Endothelial cell of umbilical vein (primary cell): ENCODE measurements at regions not wholly inside any gene's neighbourhood (a gene's known extent, or its start where the extent isn't known, plus 50 kb on each side); places are given as distances from the start of the nearest gene placed in this dataset.

Experiments used
- BruUV-seq: library from RNA; stranded (reverse); fragments of 400-500 nt; replicated peaks from 2 replicates; lab custom pipeline; 2021; lab: Mats Ljungman, UMichigan
- CTCF ChIA-PET: fragments of 300-600, 350-600 bp; sonication (Branson Sonifier 250); formaldehyde crosslinking; loops from one replicate; lab custom pipeline; 2021; ENCODE audit warnings: antibody characterized with exemption, inconsistent platforms; lab: Charles Lee
- POLR2A ChIA-PET: fragments of 300-600, 350-600 bp; sonication (Branson Sonifier 250); formaldehyde crosslinking; loops from one replicate; lab custom pipeline; 2021; ENCODE audit warnings: antibody characterized with exemption, inconsistent platforms; lab: Charles Lee
- DNase-seq: peaks from one replicate; pipeline ENCODE4 v3.0.0-alpha.2; 2011; ENCODE audit warnings: low read depth, low spot score
- FAIRE-seq: peaks from 2 replicates; lab custom pipeline; 2011; peaks lifted over from hg19 to GRCh38; lab: Jason Lieb, UNC
- H2AFZ ChIP-seq: 2 replicates; pipeline ENCODE4 v1.6.0; 2012; ENCODE audit warnings: low read depth, low read length, control low read depth, inconsistent platforms
- H3K27ac ChIP-seq: 2 replicates; pipeline ENCODE4 v1.5.1; 2011; ENCODE audit warnings: low read depth, mild to moderate bottlenecking, control low read depth, low read length, moderate library complexity; ENCODE audit not compliant: insufficient read depth
- H3K27me3 ChIP-seq, 2 experiments: 2 replicates each; pipeline versions ENCODE4 v1.6.0 to v1.6.1; 2011; ENCODE audit warnings: low read length in 2 of 2, mixed read lengths in 1 of 2; ENCODE audit not compliant: control insufficient read depth in 2 of 2, insufficient read depth in 2 of 2
- H3K36me3 ChIP-seq, 2 experiments: 2 replicates in 1 of 2; 3 replicates in 1 of 2; pipeline ENCODE4 v1.5.1; 2011; ENCODE audit warnings: low read length in 2 of 2, mild to moderate bottlenecking in 1 of 2, moderate library complexity in 1 of 2; ENCODE audit not compliant: control insufficient read depth in 2 of 2, insufficient read depth in 2 of 2; ENCODE audit errors: extremely low read depth in 1 of 2
- H3K4me1 ChIP-seq: 3 replicates; pipeline ENCODE4 v1.5.1; 2011; ENCODE audit warnings: mild to moderate bottlenecking, low read length; ENCODE audit not compliant: control insufficient read depth, insufficient read depth; ENCODE audit errors: extremely low read depth
- H3K4me2 ChIP-seq: 2 replicates; pipeline ENCODE4 v1.6.1; 2011; ENCODE audit warnings: low read length, control low read depth, mixed read lengths; ENCODE audit not compliant: insufficient read depth
- H3K4me3 ChIP-seq, 3 experiments: fragments of 200-600 bp in 1 of 3; sonication (generic), shearing (Covaris generic) in 1 of 3; replicated peaks in 1 of 3; 2 replicates each; pipeline ENCODE4 v1.5.1; 2011 to 2016; ENCODE audit warnings: control low read depth in 3 of 3, low read length in 3 of 3, mild to moderate bottlenecking in 2 of 3, inconsistent platforms in 1 of 3, low read depth in 1 of 3, moderate library complexity in 1 of 3; ENCODE audit not compliant: insufficient read depth in 1 of 3
- H3K79me2 ChIP-seq: 2 replicates; pipeline ENCODE4 v1.6.0; 2012; ENCODE audit warnings: low read length, inconsistent platforms; ENCODE audit not compliant: control insufficient read depth, insufficient read depth
- H3K9ac ChIP-seq: replicated peaks from 2 replicates; pipeline ENCODE3; 2011; ENCODE audit warnings: low read length, control low read depth; ENCODE audit not compliant: insufficient read depth; ENCODE audit errors: extremely low read depth
- H3K9me1 ChIP-seq: replicated peaks from 3 replicates; pipeline ENCODE4 v1.6.0; 2011; ENCODE audit warnings: mild to moderate bottlenecking, low read length; ENCODE audit not compliant: control insufficient read depth, insufficient read depth; ENCODE audit errors: extremely low read depth
- H3K9me3 ChIP-seq: replicated peaks from 2 replicates; pipeline ENCODE4 v1.5.1; 2012; ENCODE audit warnings: low read length, inconsistent platforms; ENCODE audit not compliant: control insufficient read depth, insufficient read depth
- H4K20me1 ChIP-seq: replicated peaks from 2 replicates; pipeline ENCODE3; 2011; ENCODE audit warnings: mild to moderate bottlenecking, low read length; ENCODE audit not compliant: control insufficient read depth, insufficient read depth; ENCODE audit errors: extremely low read depth
- EZH2 ChIP-seq: IDR thresholded peaks from 2 replicates; pipeline ENCODE4 v1.6.1; 2012; ENCODE audit warnings: borderline replicate concordance, low read depth, mild to moderate bottlenecking, moderate library complexity, low read length, inconsistent platforms; ENCODE audit not compliant: severe bottlenecking
- FOS ChIP-seq: IDR thresholded peaks from 2 replicates; pipeline ENCODE4 v1.6.1; 2011; ENCODE audit warnings: mild to moderate bottlenecking, low read length, moderate library complexity, borderline replicate concordance; ENCODE audit not compliant: insufficient read depth
- GATA2 ChIP-seq: IDR thresholded peaks from 2 replicates; pipeline ENCODE4 v1.7.0; 2011; ENCODE audit warnings: low read depth, mild to moderate bottlenecking, moderate library complexity, mixed read lengths, low read length; ENCODE audit not compliant: insufficient read length, insufficient read depth
- JUN ChIP-seq: IDR thresholded peaks from 2 replicates; pipeline ENCODE4 v1.6.1; 2011; ENCODE audit warnings: borderline replicate concordance, low read depth; ENCODE audit not compliant: insufficient read length, insufficient read depth
- MAX ChIP-seq: IDR thresholded peaks from 2 replicates; pipeline ENCODE4 v1.6.1; 2011; ENCODE audit not compliant: insufficient read depth, insufficient read length
- MYC ChIP-seq: IDR thresholded peaks from one replicate; pipeline ENCODE4 v1.6.1; 2011; ENCODE audit warnings: mild to moderate bottlenecking, low read depth, low read length
- POLR2A ChIP-seq: IDR thresholded peaks from 2 replicates; pipeline ENCODE4 v1.6.1; 2012; ENCODE audit warnings: low read depth, mild to moderate bottlenecking, control low read depth, low read length
- POLR2AphosphoS5 ChIP-seq: IDR thresholded peaks from 2 replicates; pipeline ENCODE4 v1.6.1; 2012; ENCODE audit warnings: low read depth, mild to moderate bottlenecking, control low read depth, low read length, moderate library complexity; ENCODE audit not compliant: insufficient read depth
- dilution Hi-C: fragments of 300-500 bp; cut with MboI; formaldehyde crosslinking; loops from one replicate; pipeline ENCODE4 v1.15.0; 2019; ENCODE audit warnings: low sequenced_read_pairs; ENCODE audit not compliant: extremely low pct_ligation_motif_present
- intact Hi-C: fragments of 100-400 bp; cut with micrococcal nuclease; formaldehyde crosslinking; loops from one replicate; pipeline ENCODE4 v1.10.0; 2022
- TF ChIP-seq, protein P1 (sequence below), 2 donors: IDR thresholded peaks; 1 replicate in 1 of 2; 2 replicates in 1 of 2; pipeline ENCODE4 v1.5.1; 2011; ENCODE audit warnings: low read length in 2 of 2, mild to moderate bottlenecking in 2 of 2, moderate library complexity in 2 of 2, control low read depth in 1 of 2, inconsistent platforms in 1 of 2, low read depth in 1 of 2; ENCODE audit not compliant: insufficient read depth in 1 of 2; ENCODE audit errors: extremely low read depth in 1 of 2

DNA sequence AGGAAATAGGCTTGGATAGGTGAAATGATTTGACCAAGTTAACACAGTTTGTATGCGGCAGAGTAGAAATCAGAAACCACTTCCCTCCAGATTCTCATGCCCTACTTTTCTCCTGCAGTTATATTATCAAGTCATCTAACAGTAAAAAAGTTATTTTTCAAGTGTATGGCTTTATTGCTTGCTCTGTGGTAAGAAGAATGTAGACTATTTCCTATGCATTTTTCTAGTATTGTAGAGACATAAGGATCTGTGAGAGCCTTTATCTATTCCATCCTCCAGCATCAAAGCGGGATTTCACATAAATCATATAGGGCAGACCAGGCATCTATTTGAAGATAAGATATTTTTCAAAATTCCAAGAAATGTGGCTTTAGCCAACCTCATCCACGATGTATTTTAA, 208.5 kb downstream of the TTLL7 start:
- POLR2A ChIA-PET: no interaction called here

DNA sequence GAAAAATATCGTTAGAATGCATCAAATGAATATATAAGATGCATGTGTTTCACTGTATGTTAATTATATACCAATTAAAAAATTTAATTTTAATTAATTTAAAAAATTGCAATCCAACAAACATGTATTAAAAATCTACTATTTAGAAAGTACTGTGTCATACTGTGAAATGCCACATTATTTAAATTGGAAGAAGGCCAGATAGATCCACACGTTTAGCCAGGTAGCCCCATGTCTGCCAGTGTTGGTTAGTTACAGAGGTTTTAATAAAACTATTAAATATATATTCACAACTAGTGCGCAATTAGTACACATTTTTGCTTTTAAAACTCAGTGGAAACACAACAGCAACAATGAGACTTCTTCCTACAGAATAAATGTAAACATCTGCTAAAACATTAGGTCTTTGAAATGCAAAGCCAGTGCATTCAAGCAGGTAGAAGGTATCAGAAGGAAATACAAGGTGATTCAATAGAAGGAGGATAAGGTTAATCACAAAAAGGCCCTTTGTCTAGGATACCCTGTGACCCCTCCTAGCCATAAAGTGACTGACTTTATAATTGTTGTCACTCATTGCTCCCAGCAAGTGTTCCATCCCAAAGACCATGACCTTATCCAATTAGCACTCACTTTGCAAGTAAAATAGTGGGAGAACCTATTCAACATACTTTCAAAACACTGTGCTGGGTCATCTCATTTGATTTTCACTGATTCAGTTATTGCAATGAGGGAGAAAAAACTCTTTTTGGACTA, 211.5 kb downstream of the TTLL7 start:
- no peaks in the 10 kb centered on the region for H3K9me1 ChIP-seq
- no peaks in the 10 kb centered on the region for H4K20me1 ChIP-seq
- no TSS peak for BruUV-seq
- H3K4me2 ChIP-seq: no peak overlapping the region
- H3K4me1 ChIP-seq: no peaks in the 10 kb centered on the region
- ChIA-PET CTCF (no interaction called here), POLR2A (no interaction called here)
- H3K9me3 ChIP-seq: no peaks in the 10 kb centered on the region
- FAIRE-seq (no peak), DNase-seq (no peak)
- H2AFZ ChIP-seq: no peak overlapping the region
- TF ChIP-seq JUN: no peak
- no peak for TF ChIP-seq POLR2A
- no peak for TF ChIP-seq EZH2
- TF ChIP-seq, protein P1, sequence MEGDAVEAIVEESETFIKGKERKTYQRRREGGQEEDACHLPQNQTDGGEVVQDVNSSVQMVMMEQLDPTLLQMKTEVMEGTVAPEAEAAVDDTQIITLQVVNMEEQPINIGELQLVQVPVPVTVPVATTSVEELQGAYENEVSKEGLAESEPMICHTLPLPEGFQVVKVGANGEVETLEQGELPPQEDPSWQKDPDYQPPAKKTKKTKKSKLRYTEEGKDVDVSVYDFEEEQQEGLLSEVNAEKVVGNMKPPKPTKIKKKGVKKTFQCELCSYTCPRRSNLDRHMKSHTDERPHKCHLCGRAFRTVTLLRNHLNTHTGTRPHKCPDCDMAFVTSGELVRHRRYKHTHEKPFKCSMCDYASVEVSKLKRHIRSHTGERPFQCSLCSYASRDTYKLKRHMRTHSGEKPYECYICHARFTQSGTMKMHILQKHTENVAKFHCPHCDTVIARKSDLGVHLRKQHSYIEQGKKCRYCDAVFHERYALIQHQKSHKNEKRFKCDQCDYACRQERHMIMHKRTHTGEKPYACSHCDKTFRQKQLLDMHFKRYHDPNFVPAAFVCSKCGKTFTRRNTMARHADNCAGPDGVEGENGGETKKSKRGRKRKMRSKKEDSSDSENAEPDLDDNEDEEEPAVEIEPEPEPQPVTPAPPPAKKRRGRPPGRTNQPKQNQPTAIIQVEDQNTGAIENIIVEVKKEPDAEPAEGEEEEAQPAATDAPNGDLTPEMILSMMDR (IDR thresholded peaks at IDR 0.05; ENCODE audit: extremely low read depth in 1 of 2, insufficient read depth in 1 of 2, low read depth in 1 of 2, low read length in 2 of 2): no peak
- TF ChIP-seq FOS: no peak
- TF ChIP-seq POLR2AphosphoS5: no peak
- no peak for TF ChIP-seq GATA2
- no peak for TF ChIP-seq MYC
- no peak for TF ChIP-seq MAX
- H3K27ac ChIP-seq: no peak overlapping the region
- intact Hi-C loops: no loop called here
- no peaks in the 10 kb centered on the region for H3K79me2 ChIP-seq
- dilution Hi-C loops: no loop called here
- no peak overlapping the region for H3K4me3 ChIP-seq
- no peak overlapping the region for H3K9ac ChIP-seq
- H3K27me3 ChIP-seq: no peaks in the 10 kb centered on the region
- H3K36me3 ChIP-seq: no peaks in the 10 kb centered on the region

More for the DNA sequence above, 208.5 kb downstream of the TTLL7 start:
- intact Hi-C loops (no loop called here), dilution Hi-C loops (no loop called here)
- Histone ChIP-seq H3K36me3 (no peaks in the 10 kb centered on the region), H2AFZ (no peak overlapping the region), H3K27ac (no peak overlapping the region), H3K4me1 (no peaks in the 10 kb centered on the region), H3K4me3 (no peak overlapping the region), H3K4me2 (no peak overlapping the region), H3K27me3 (no peaks in the 10 kb centered on the region), H3K9me1 (no peaks in the 10 kb centered on the region), H4K20me1 (no peaks in the 10 kb centered on the region), H3K9ac (no peak overlapping the region), H3K9me3 (no peaks in the 10 kb centered on the region), H3K79me2 (no peaks in the 10 kb centered on the region)
- DNase-seq (no peak), FAIRE-seq (no peak)
- CTCF ChIA-PET: no interaction called here
- BruUV-seq: no TSS peak
- TF ChIP-seq, protein P1 (IDR thresholded peaks at IDR 0.05; ENCODE audit: extremely low read depth in 1 of 2, insufficient read depth in 1 of 2, low read depth in 1 of 2, low read length in 2 of 2): no peak
- TF ChIP-seq JUN (no peak), GATA2 (no peak)
